GM19043 (cell line): ENCODE measurements at regions not wholly inside any gene's neighbourhood (a gene's known extent, or its start where the extent isn't known, plus 50 kb on each side); places are given as distances from the start of the nearest gene placed in this dataset.
"Not testable (repeated sequence)": the region's sequence is repeated elsewhere in the genome, so short reads cannot be mapped to it uniquely, and the experiment has no call there.

Source experiments
- ATAC-seq: cut with Tn5 transposase; IDR thresholded peaks from one replicate; pipeline ENCODE4 v1.9.1; 2021; ENCODE audit warnings: low read depth; ENCODE audit not compliant: unreplicated experiment

DNA sequence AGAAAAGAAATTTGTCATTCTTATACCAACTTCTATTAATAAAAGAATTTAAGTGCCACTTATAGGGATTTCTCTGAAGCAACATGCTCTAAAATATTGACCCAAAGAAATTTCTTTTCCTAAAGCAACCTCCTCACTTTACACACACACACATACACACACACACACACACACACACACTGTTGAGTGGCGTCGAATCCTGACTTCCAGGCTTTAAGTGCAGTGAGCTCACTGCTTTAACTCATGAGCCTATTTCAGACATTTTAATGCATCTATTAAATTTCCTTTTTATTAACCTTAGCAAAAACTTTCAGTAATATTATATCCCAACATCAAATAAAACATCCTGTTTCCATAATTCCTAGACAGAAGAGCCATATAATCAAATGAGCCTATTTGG, 229.1 kb upstream of the ACVR2A start:
- no peak for ATAC-seq

DNA sequence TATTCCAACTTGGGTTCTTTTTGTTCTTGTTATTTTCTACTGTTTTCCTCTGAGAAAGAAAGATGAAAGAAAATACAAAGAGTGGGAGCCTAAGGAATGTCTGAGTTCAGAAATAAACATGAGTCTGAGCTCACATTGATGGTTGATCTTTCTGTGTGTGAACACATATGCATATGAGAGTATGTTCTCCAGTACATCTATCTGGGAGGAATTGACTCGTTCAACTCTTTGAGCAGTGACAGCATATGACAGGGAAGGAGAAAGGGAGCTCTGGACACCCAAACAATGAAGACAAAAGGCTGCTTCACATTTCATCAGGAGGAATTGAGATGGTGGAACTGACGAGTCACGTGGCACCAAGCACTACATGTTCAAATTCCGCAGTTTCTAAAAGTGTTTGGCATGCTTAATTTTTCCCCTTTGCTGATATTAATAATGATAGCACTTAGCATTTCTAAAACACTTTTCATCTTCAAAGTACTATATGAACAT, 229.8 kb upstream of the ACVR2A start:
- ATAC-seq: no peak

GRCh38 chr2:147614471-147614870, 230.4 kb upstream of the ACVR2A start:
- ATAC-seq: no peak

DNA sequence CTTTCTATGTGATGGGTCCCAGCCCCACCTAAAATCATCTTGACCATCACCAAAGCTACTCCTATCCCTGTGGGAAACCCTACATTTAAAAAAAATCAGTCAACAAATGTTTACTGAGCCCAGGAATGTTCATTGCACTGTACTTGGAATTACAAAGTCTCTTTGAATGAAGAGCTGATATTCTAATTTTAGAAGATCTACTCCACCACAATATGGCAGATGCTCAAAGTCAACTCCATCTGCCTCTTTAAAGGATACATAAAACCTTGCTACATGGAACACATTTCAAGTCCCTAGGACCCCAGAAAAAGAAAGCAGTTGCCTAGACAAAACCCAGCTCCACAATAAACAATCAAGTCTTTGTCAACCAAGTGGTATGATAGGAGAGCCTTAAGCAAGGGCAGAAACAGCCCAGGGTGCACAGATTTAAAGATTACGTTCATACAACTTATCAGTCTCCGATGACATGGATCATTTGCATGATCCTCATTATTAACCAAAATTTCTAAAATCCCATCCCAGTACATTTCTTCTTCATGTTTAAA, 234.3 kb upstream of the ACVR2A start:
- ATAC-seq: no peak

- ATAC-seq: no peak
Measured at GRCh38 chr2:147609301-147609700, 235.5 kb upstream of the ACVR2A start.

- ATAC-seq: no peak
Measured at GRCh38 chr2:147607379-147607778, 237.4 kb upstream of the ACVR2A start.

DNA sequence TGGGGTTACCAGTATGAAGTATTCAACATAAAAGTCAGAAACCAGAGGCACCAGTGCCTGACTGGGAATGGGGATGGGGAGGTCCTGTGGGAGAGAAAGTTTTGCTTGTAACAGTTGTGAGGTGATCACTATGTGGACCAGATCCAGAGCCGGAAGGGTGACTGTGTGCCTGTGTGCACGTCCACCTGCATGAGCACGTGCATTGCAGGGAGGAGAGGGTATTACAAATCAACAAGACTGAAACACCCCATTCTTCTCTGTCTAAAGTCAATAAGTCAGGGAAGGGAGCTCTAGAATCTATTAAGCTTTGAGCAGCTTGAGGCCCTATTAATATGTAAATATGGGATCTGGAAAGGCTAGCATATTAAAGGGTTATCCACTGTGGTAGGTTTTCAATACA, 241.0 kb upstream of the ACVR2A start:
- no peak for ATAC-seq

- no peak for ATAC-seq
Measured at GRCh38 chr2:147603447-147603846, 241.4 kb upstream of the ACVR2A start.

- ATAC-seq: no peak
Measured at GRCh38 chr2:147600646-147601045, 244.2 kb upstream of the ACVR2A start.

DNA sequence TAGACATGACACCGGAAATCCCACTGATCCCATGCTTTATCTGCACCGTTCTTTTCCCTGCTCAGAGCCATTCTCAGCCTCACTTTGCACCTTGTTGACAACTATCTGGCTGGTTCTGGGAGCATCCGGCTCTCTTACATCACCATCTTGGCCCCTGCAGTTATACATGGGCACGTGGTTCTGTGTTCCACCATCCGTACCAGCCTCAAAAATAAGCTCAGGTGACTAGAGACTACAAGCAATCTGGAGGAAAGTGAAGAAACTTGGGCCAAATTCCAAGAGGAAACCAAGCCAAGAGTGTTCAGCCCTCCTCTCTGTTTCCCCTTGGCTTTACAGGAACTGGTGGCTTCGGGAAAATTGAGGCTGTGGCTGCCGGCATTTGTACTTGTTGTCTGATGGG, 244.6 kb upstream of the ACVR2A start:
- no peak for ATAC-seq

DNA sequence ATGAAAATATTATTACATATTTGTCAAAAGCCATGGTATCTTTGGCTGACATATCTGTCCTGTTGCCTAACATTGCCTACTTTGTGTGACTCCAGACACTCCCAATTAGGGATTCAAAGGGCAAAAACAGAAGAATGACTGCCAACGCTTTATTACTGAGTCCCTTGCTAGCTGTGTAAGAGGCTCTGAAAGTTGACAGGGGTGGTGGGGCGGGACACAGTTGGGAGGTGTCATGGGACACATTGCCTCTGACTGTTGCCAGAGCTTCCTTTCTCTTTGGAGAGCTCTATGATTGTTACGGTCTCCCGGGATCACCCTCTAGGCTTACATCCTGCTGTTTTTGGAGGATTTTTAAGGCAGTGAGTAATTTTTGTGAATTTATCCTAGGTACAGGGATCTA, 249.6 kb upstream of the ACVR2A start:
- no peak for ATAC-seq

DNA sequence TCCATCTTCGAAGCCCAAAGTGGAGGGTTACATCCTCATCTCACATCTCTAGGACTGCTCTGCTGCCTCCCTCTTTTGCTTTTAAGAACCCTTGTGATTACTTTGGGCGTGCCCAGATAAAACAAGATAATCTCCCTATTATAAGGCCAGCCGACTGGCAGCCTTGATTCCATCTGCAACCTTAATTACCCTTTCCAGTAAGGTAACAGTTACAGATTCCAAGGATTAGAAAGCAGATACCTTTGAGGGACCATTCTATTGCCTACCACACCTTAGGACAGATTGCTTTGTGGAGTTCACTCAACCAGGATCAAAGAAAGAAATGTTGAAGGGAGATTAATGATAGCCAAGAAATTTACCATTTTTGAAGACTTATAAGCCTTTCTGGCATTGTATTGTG, 250.8 kb upstream of the ACVR2A start:
- ATAC-seq: no peak

DNA sequence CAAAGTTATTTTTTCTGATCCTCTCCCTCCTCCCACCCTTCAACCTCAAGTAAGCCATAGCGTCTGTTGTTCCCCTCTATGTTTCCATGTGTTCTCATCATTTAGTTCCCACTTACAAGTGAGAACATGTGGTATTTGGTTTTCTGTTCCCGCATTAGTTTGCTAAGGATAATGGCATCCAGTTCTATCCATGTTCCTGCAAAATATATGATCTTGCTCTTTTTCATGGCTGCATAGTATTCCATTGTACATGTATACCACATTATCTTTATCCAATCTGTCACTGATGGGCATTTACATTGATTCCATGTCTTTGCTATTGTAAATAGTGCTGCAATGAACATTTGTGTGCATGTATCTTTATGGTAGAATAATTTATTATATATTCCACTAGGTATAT, 252.0 kb upstream of the ACVR2A start:
- ATAC-seq: not testable (repeated sequence)

DNA sequence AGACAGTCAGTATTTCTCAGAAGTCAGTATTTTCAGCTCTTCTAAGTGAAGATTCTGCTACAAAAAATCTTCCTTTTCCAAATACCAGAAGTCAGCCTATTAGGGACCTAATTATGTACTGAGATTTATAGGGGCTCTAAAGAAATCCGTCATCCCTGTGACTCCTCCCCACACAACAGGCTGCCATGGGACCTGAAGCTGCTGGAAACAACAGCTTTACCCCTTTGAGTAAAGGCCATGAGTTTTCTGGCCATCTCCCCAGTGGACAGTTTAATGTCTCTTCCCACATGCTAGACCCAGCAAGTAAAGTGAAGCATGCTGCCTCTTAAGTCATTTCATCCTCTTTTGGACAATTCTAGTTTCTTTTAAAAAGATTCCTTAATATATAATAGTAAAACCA, 255.7 kb upstream of the ACVR2A start:
- no peak for ATAC-seq

- ATAC-seq: no peak
Measured at GRCh38 chr2:147588191-147588590, 256.6 kb upstream of the ACVR2A start.

GRCh38 chr2:147578529-147578928, 266.3 kb upstream of the ACVR2A start:
- no peak for ATAC-seq

DNA sequence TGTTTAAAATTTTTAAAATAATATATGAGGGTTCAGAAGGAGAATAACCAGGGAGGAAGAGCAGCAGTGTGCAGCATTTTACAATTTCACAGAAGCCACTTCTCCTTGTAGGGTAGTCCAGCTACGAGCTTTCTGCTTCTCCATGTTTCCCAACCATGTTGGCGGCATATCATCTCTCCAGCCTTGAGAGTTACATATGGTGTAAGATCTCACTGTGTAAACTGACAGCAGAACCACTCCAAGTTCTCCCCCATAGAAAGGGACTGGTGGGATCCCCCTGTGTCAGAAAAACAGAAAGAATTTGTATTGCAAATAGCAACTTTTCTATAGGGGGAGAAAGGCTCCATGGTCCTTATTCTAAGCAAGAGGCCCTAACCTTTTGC, 266.8 kb upstream of the ACVR2A start:
- no peak for ATAC-seq

DNA sequence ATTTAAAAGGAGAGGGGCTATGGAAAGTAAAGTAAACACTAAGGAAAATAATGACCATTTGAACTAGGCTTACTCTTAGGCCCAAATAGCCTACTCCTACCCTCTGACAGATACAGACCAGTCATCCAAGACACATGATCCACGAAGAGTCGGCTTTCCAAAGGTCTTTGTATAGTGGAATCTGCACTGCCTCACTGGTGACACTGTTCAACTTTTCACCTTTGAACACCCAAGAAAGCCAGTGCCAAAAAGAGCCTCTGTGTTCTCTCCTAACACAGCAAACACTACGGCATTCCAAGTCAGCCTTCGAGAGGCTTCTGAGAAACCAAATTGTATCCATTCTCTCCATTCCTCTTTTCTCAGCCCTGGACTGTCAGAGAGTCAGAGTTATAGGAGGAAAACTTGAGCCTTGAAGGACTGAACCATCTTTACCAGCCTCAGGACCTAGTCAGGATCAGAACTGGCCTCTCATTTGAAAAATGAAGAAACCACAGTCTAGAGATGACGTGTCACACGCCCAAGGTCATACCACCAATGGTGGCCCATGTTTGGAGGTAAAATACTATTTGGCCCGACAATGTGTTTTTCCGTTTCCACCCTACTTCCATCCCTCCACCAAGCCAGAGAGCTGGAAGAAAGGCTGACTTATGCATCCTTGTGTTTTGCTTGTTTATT, 267.4 kb upstream of the ACVR2A start:
- ATAC-seq: no peak

DNA sequence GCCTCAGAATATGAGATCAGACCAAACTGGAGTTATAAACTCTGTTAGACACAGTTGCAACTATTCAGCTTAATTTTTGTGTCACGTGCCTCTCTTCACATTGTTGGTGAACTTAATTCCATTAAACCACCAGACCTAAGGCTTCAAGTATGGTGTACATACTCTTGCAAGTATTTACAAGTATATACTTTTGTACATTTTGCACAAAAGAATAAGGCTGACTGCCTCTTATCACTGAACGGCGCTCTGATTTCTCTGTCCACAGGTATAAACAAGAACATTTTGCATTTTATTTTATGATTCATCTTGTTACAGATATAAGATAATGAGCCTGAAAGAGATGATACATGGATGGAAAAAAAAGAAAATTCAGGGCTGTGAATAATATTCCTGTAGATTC, 269.7 kb upstream of the ACVR2A start:
- ATAC-seq: no peak

DNA sequence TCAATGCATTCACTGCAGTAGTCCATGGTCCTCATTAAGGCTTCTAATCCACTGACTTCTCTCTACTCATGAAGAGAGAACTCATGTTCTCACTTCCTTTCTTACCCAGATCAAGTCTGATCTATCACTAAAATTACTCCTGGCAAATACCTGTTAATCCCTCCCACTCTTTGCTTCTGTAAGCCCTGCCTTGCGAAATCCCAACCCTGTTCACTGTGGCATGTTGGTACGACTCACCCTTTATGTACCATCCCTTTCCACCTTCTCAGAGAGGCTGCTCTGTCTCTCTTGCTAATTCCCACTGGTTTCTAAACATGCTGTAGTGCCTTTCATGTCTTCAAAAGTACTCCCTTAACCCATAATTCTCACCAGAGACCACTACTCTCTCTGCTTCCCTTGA, 272.2 kb upstream of the ACVR2A start:
- ATAC-seq: no peak

DNA sequence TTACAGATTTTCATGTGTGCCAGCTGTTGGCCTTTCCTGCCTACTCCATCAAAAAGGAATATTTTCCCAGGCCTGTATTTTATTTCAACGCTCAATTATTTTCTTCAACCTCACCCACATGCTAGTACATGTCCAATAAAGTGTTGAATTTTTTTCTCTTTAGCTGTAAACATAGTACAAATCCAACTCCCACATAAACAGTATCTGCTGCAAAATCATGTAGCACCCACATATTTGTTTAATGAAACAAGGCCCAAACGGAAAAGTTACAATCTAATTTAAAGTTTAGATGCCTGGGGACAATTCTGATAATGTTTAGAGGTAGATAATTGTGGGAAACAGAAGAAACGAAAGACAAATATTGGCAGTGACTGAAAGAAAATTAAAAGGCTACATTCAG, 275.4 kb upstream of the ACVR2A start:
- no peak for ATAC-seq

DNA sequence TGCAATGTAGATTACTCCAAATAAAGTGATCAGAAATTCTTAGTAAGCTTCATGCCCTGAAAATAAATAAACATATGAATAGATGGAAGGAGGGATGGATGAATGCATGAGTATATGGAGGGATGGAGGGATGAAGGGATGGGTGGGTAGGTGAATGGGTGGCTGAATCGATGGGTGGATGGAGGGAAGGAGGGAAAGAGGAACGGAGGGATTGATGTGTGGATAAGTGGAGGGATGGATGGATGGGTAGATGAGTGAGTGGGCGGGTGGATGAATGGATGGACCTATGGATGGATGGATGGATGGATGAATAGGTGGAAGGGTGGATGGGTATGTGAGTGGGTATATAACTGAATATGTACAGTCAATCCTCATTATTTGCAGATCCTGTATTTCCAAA, 276.7 kb upstream of the ACVR2A start:
- ATAC-seq: no peak

DNA sequence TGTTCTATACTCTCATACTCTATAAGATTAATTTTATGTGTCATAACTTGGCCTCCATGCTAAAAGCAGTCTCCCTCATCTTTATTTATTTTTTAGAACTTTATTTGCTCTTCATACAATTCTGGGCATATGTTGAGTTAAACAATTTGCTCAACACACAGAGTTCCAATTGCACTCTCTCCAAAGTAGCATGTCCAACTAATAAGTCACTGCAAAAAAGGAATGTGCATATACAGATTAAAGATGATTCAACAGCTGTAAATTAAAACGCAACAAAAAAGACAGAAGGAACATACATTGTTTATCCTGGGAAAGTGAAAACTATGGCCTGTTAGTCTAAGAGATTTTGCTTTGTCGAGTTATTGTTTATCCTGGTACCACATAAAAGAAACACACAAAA, 277.7 kb upstream of the ACVR2A start:
- no peak for ATAC-seq
